ENCODE measurements at regions not wholly inside any gene's neighbourhood (a gene's known extent, or its start where the extent isn't known, plus 50 kb on each side); places are given as distances from the start of the nearest gene placed in this dataset.

GRCh38 chr15:29361560-29361959, 91.9 kb upstream of the NSMCE3 start:
- intact Hi-C loops (cut with DNase I; ENCODE audit: low total_unique reads): no loop called here
- no peak for DNase-seq (ENCODE audit: low spot score in 2 of 2)
- TF ChIP-seq CTCF (IDR thresholded peaks at IDR 0.05) (no peak), POLR2A (IDR thresholded peaks at IDR 0.05) (no peak)
- 89 to 96% methylated on average over 4 of the region's 4 CpGs for WGBS, 2 donors
- H3K4me3 ChIP-seq (ENCODE audit: low read depth, poor library complexity, severe bottlenecking): no peak overlapping the region

GRCh38 chr15:29360152-29360551, 90.5 kb upstream of the NSMCE3 start:
- no peak for TF ChIP-seq CTCF (IDR thresholded peaks at IDR 0.05)
- TF ChIP-seq POLR2A (IDR thresholded peaks at IDR 0.05): no peak
- no peak overlapping the region for H3K4me3 ChIP-seq (ENCODE audit: low read depth, poor library complexity, severe bottlenecking)
- intact Hi-C loops (cut with DNase I; ENCODE audit: low total_unique reads): no loop called here
- DNase-seq (ENCODE audit: low spot score in 2 of 2): no peak
- WGBS, 2 donors: 58 to 59% methylated on average over 4 of the region's 4 CpGs

GRCh38 chr15:29356786-29357185, 87.2 kb upstream of the NSMCE3 start:
- WGBS, 2 donors: 89 to 95% methylated on average over 1 of the region's 1 CpG

GRCh38 chr15:29355477-29355876, 85.9 kb upstream of the NSMCE3 start:
- no peak overlapping the region for H3K4me3 ChIP-seq (ENCODE audit: low read depth, poor library complexity, severe bottlenecking)
- TF ChIP-seq POLR2A (IDR thresholded peaks at IDR 0.05): no peak
- TF ChIP-seq CTCF (IDR thresholded peaks at IDR 0.05): no peak
- intact Hi-C loops (cut with DNase I; ENCODE audit: low total_unique reads): no loop called here
- no peak for DNase-seq (ENCODE audit: low spot score in 2 of 2)
- WGBS, 2 donors: 52 to 56% methylated on average over 1 of the region's 1 CpG

More at GRCh38 chr15:29356786-29357185, 87.2 kb upstream of the NSMCE3 start:
- no peak overlapping the region for H3K4me3 ChIP-seq (ENCODE audit: low read depth, poor library complexity, severe bottlenecking)
- no peak for TF ChIP-seq POLR2A (IDR thresholded peaks at IDR 0.05)
- no peak for TF ChIP-seq CTCF (IDR thresholded peaks at IDR 0.05)
- intact Hi-C loops (cut with DNase I; ENCODE audit: low total_unique reads): no loop called here
- no peak for DNase-seq (ENCODE audit: low spot score in 2 of 2)

GRCh38 chr15:29352402-29352801, 82.8 kb upstream of the NSMCE3 start:
- intact Hi-C loops (cut with DNase I; ENCODE audit: low total_unique reads): no loop called here
- no peak overlapping the region for H3K4me3 ChIP-seq (ENCODE audit: low read depth, poor library complexity, severe bottlenecking)
- WGBS, 2 donors: 50 to 63% methylated on average over 10 of the region's 10 CpGs
- no peak for DNase-seq (ENCODE audit: low spot score in 2 of 2)
- TF ChIP-seq POLR2A (IDR thresholded peaks at IDR 0.05) (no peak), CTCF (IDR thresholded peaks at IDR 0.05) (no peak)

- no peak overlapping the region for H3K4me3 ChIP-seq (ENCODE audit: low read depth, poor library complexity, severe bottlenecking)
- intact Hi-C loops (cut with DNase I; ENCODE audit: low total_unique reads): no loop called here
- no peak for DNase-seq (ENCODE audit: low spot score in 2 of 2)
- WGBS, 2 donors: 73 to 81% methylated on average over 2 of the region's 2 CpGs
- TF ChIP-seq POLR2A (IDR thresholded peaks at IDR 0.05) (no peak), CTCF (IDR thresholded peaks at IDR 0.05) (no peak)
These were observed 79.6 kb upstream of the NSMCE3 start for GRCh38 chr15:29349196-29349595.
